Omental fat pad (tissue), 3 donors: ENCODE measurements at regions not wholly inside any gene's neighbourhood (a gene's known extent, or its start where the extent isn't known, plus 50 kb on each side); places are given as distances from the start of the nearest gene placed in this dataset.
"Not testable (repeated sequence)": the region's sequence is repeated elsewhere in the genome, so short reads cannot be mapped to it uniquely, and the experiment has no call there.

Experiments used
- ATAC-seq: fragments of 150-250 bp; one replicate; pipeline ENCODE4 v1.9.1; 2016; ENCODE audit warnings: mild to moderate bottlenecking, moderate library complexity; ENCODE audit not compliant: low FRiP score
- DNase-seq: peaks from one replicate; pipeline ENCODE4 v3.0.0-alpha.2; 2019; ENCODE audit warnings: low spot score
- TF ChIP-seq, protein P1 (sequence below), 3 donors: fragments of 450-650 bp; IDR thresholded peaks; one replicate each; pipeline ENCODE4 v1.5.1; 2016 to 2017; ENCODE audit warnings: antibody characterized with exemption in 3 of 3, mild to moderate bottlenecking in 3 of 3, moderate library complexity in 2 of 3

DNA sequence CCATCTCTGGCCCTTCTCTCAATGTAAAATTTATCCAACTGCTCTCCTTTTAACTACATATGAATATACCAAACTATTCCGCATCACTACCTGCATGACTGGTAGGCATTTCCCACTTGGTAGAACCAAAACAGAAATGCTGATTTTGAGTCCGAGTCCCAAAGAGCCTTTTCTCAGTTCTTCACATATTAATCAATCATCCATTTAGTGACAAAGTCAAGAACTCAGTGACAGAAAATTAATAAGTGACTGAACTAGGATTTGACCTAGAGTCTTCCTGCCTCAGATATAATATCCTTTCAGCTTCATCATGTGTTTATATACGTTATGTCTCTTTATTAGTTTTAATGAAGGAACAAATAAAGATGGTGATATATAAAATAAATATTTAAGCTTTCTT is 700.6 kb upstream of the GOLIM4 start:
- TF ChIP-seq, protein P1, sequence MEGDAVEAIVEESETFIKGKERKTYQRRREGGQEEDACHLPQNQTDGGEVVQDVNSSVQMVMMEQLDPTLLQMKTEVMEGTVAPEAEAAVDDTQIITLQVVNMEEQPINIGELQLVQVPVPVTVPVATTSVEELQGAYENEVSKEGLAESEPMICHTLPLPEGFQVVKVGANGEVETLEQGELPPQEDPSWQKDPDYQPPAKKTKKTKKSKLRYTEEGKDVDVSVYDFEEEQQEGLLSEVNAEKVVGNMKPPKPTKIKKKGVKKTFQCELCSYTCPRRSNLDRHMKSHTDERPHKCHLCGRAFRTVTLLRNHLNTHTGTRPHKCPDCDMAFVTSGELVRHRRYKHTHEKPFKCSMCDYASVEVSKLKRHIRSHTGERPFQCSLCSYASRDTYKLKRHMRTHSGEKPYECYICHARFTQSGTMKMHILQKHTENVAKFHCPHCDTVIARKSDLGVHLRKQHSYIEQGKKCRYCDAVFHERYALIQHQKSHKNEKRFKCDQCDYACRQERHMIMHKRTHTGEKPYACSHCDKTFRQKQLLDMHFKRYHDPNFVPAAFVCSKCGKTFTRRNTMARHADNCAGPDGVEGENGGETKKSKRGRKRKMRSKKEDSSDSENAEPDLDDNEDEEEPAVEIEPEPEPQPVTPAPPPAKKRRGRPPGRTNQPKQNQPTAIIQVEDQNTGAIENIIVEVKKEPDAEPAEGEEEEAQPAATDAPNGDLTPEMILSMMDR (IDR thresholded peaks at IDR 0.05), result no peak
- no peak for DNase-seq
- no peak for ATAC-seq

GRCh38 chr3:168794427-168794826 is 698.7 kb upstream of the GOLIM4 start:
- no peak for ATAC-seq
- TF ChIP-seq, protein P1 (IDR thresholded peaks at IDR 0.05), result no peak
- DNase-seq, result no peak

- TF ChIP-seq, protein P1 (IDR thresholded peaks at IDR 0.05), result no peak
- DNase-seq (no peak), ATAC-seq (no peak)
Observed at GRCh38 chr3:168782193-168782592, 686.5 kb upstream of the GOLIM4 start.

DNA sequence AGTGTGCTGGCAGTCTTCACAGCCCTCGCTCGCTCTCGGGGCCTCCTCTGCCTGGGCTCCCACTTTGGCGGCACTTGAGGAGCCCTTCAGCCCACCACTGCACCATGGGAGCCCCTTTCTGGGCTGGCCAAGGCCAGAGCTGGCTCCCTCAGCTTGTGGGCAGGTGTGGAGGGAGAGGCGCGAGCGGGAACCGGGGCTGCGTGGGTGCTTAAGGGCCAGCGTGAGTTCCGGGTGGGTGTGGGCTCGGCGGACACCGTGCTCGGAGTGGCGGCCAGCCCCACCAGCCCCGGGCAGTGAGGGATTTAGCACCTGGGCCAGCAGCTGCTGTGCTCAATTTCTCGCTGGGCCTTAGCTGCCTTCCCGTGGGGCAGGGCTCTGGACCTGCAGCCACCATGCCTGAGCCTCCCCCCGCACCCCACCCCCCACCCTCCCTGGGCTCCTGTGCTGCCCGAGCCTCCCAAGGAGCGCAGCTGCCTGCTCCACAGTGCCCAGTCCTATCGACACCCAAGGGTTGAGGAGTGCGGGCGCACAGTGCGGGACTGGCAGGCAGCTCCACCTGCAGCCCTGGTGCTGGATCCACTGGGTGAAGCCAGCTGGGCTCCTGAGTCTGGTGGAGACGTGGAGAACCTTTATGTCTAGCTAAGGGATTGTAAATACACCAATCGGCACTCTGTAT is 684.4 kb upstream of the GOLIM4 start:
- ATAC-seq, DNase-seq: not testable (repeated sequence)

DNA sequence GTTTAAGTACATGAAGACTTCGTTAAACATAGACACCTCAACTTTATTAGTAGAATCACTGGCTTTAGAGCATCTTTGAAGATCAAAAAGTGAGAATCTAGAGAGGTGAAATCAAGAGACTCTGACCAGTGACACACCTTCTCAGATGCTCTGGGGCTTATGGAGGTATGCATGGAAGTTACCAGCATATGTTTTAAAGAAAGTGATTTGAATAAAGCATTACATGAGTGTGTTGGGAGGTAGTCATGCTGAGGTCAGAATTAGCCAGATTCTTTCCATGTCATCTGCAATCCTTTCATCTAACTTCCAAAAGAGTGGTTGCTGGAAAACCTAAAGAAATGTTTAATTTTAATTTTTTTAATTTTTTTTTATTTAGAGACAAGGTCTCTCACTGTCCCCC is 658.0 kb upstream of the GOLIM4 start:
- DNase-seq, result no peak
- TF ChIP-seq, protein P1 (IDR thresholded peaks at IDR 0.05), result no peak
- ATAC-seq, result no peak

- TF ChIP-seq, protein P1 (IDR thresholded peaks at IDR 0.05), result no peak
- no peak for ATAC-seq
- DNase-seq, result no peak
Observed at GRCh38 chr3:168752339-168752738, 656.6 kb upstream of the GOLIM4 start.

- TF ChIP-seq, protein P1 (IDR thresholded peaks at IDR 0.05), result no peak
- ATAC-seq (no peak), DNase-seq (no peak)
Observed at GRCh38 chr3:168747697-168748096, 652.0 kb upstream of the GOLIM4 start.
